GM12878 (cell line): ENCODE measurements at regions not wholly inside any gene's neighbourhood (a gene's known extent, or its start where the extent isn't known, plus 50 kb on each side); places are given as distances from the start of the nearest gene placed in this dataset.

Experiments used
- ATAC-seq: fragments of 200-7000 bp; cut with Tn5 transposase; 3 replicates; pipeline ENCODE4 v1.9.1; 2020; ENCODE audit warnings: mild to moderate bottlenecking, moderate library complexity
- BruUV-seq: library from RNA; stranded (reverse); fragments of 400-500 nt; replicated peaks from 2 replicates; lab custom pipeline; 2021; lab: Mats Ljungman, UMichigan
- CTCF ChIA-PET: fragments of 300-600 bp; sonication (Branson Sonifier 250); formaldehyde crosslinking; extraction: SDS; loops from one replicate; lab custom pipeline; 2021; ENCODE audit warnings: inconsistent platforms; lab: Yijun Ruan, JAX
- POLR2A ChIA-PET: fragments of 350-600 bp; formaldehyde crosslinking; extraction: SDS; loops from one replicate; lab custom pipeline; 2021; ENCODE audit warnings: inconsistent platforms; lab: Charles Lee
- RAD21 ChIA-PET: fragments of 300-600 bp; sonication (Branson Sonifier 250); formaldehyde crosslinking; loops from one replicate; lab custom pipeline; 2023; ENCODE audit warnings: antibody characterized with exemption; ENCODE audit not compliant: unreplicated experiment; lab: Charles Lee
- SMC1A ChIA-PET: fragments of 300-600 bp; sonication (Branson Sonifier 250); formaldehyde crosslinking; loops from one replicate; lab custom pipeline; 2023; ENCODE audit not compliant: unreplicated experiment, uncharacterized antibody; lab: Charles Lee
- DNase-seq: peaks from one replicate; pipeline ENCODE4 v3.0.0-alpha.2; 2011; ENCODE audit warnings: low read depth, low spot score
- FAIRE-seq: peaks from 3 replicates; lab custom pipeline; 2011; peaks lifted over from hg19 to GRCh38; lab: Jason Lieb, UNC
- H2AFZ ChIP-seq: 2 replicates; pipeline ENCODE4 v1.6.0; 2011; ENCODE audit warnings: low read depth, low read length, control low read depth; ENCODE audit not compliant: control insufficient read depth
- H3K27ac ChIP-seq: 2 replicates; pipeline ENCODE4 v1.5.1; 2011; ENCODE audit warnings: control low read depth; ENCODE audit not compliant: control insufficient read depth, insufficient read depth
- H3K27me3 ChIP-seq, 2 experiments: replicated peaks in 1 of 2; 2 replicates each; pipeline versions ENCODE4 v1.6.0 to v1.6.1; 2011; ENCODE audit warnings: low read length in 1 of 2; ENCODE audit not compliant: control insufficient read depth in 2 of 2, insufficient read depth in 2 of 2
- H3K36me3 ChIP-seq, 2 experiments: 2 replicates each; pipeline ENCODE4 v1.5.1; 2011; ENCODE audit warnings: low read length in 1 of 2; ENCODE audit not compliant: control insufficient read depth in 2 of 2, insufficient read depth in 2 of 2
- H3K4me1 ChIP-seq: 2 replicates; pipeline ENCODE4 v1.6.1; 2011; ENCODE audit warnings: mild to moderate bottlenecking, low read length, moderate library complexity, mixed read lengths; ENCODE audit not compliant: control insufficient read depth, insufficient read depth
- H3K4me2 ChIP-seq: 2 replicates; pipeline ENCODE4 v1.6.0; 2011; ENCODE audit warnings: control low read depth; ENCODE audit not compliant: control insufficient read depth, insufficient read depth
- H3K4me3 ChIP-seq: fragments of 200-600 bp; sonication (generic); 2 replicates; pipeline ENCODE4 v1.5.1; 2016
- H3K79me2 ChIP-seq: 2 replicates; pipeline ENCODE4 v1.6.0; 2011; ENCODE audit warnings: low read length; ENCODE audit not compliant: control insufficient read depth, insufficient read depth
- H3K9ac ChIP-seq: 2 replicates; pipeline ENCODE4 v1.8.0; 2011; ENCODE audit warnings: low read length, control low read depth, mixed read lengths; ENCODE audit not compliant: control insufficient read depth, insufficient read depth
- H3K9me3 ChIP-seq: replicated peaks from 3 replicates; pipeline ENCODE4 v1.5.1; 2011; ENCODE audit warnings: mild to moderate bottlenecking, low read length; ENCODE audit not compliant: control insufficient read depth, insufficient read depth
- H4K20me1 ChIP-seq: 2 replicates; pipeline ENCODE4 v1.6.0; 2011; ENCODE audit not compliant: control insufficient read depth, insufficient read depth
- CBFB ChIP-seq: IDR thresholded peaks from 2 replicates; pipeline ENCODE4 v1.6.1; 2016; ENCODE audit warnings: antibody characterized with exemption, low read depth
- CREM ChIP-seq: IDR thresholded peaks from 2 replicates; pipeline ENCODE4 v1.6.1; 2014; ENCODE audit warnings: antibody characterized with exemption, low read depth
- MEF2B ChIP-seq: fragments of 450-650 bp; IDR thresholded peaks from 2 replicates; pipeline ENCODE4 v1.6.1; 2018; ENCODE audit warnings: mild to moderate bottlenecking, moderate library complexity; ENCODE audit not compliant: partially characterized antibody, poor library complexity, severe bottlenecking
- MTA2 ChIP-seq: fragments of 450-650 bp; IDR thresholded peaks from 2 replicates; pipeline ENCODE4 v1.6.1; 2016; ENCODE audit warnings: low read depth, mild to moderate bottlenecking, moderate library complexity
- MTA3 ChIP-seq: IDR thresholded peaks from 2 replicates; pipeline ENCODE4 v1.6.1; 2012; ENCODE audit warnings: low read length, inconsistent platforms, borderline replicate concordance
- NFIC ChIP-seq: IDR thresholded peaks from 2 replicates; pipeline ENCODE4 v1.6.1; 2012; ENCODE audit warnings: low read depth, mild to moderate bottlenecking, inconsistent platforms, low read length, moderate library complexity
- POLR2AphosphoS5 ChIP-seq: IDR thresholded peaks from 2 replicates; pipeline ENCODE4 v1.6.1; 2011; ENCODE audit warnings: mild to moderate bottlenecking, low read length, inconsistent platforms
- RELA ChIP-seq: fragments of 450-650 bp; IDR thresholded peaks from 2 replicates; pipeline ENCODE4 v1.8.0; 2014; ENCODE audit warnings: borderline replicate concordance; ENCODE audit not compliant: partially characterized antibody
- RUNX3 ChIP-seq: IDR thresholded peaks from 2 replicates; pipeline ENCODE4 v1.6.1; 2012; ENCODE audit warnings: low read length, inconsistent platforms
- SREBF1 ChIP-seq: IDR thresholded peaks from 2 replicates; pipeline ENCODE4 v1.6.1; 2012; ENCODE audit warnings: mild to moderate bottlenecking, low read length
- WGBS: methylation state at CpG from one replicate; pipeline ENCODE4 v1.1.6; 2016; ENCODE audit warnings: low lambda C conversion rate; ENCODE audit not compliant: insufficient replicate concordance, insufficient coverage; ENCODE audit errors: missing lambda C conversion rate; 5-methylcytosine and 5-hydroxymethylcytosine counted together
- in situ Hi-C: fragments of 300-500 bp; cut with MboI; formaldehyde crosslinking; loops from 9 replicates; pipeline ENCODE4 v1.14.3; 2018; ENCODE audit warnings: mixed read lengths
- intact Hi-C: fragments of 100-400 bp; cut with micrococcal nuclease; formaldehyde crosslinking; loops from one replicate; pipeline ENCODE4 v1.14.2; 2022; ENCODE audit not compliant: unreplicated experiment
- TF ChIP-seq, protein P1 (sequence below): IDR thresholded peaks from 2 replicates; pipeline ENCODE4 v1.6.1; 2012; ENCODE audit warnings: low read depth, low read length, improper control_type of control experiment
- TF ChIP-seq, protein P2 (sequence below): fragments of 450-650 bp; IDR thresholded peaks from 2 replicates; pipeline ENCODE4 v1.6.1; 2014; ENCODE audit warnings: mild to moderate bottlenecking
- TF ChIP-seq, protein P3 (sequence below): IDR thresholded peaks from 2 replicates; pipeline ENCODE4 v1.6.1; 2012; ENCODE audit warnings: improper control_type of control experiment, low read depth, low read length; ENCODE audit not compliant: insufficient replicate concordance
- TF ChIP-seq, protein P4 (sequence below): fragments of 450-650 bp; IDR thresholded peaks from 2 replicates; pipeline ENCODE4 v1.6.1; 2017; ENCODE audit warnings: mild to moderate bottlenecking, low read depth, inconsistent platforms; ENCODE audit not compliant: poor library complexity, severe bottlenecking

DNA sequence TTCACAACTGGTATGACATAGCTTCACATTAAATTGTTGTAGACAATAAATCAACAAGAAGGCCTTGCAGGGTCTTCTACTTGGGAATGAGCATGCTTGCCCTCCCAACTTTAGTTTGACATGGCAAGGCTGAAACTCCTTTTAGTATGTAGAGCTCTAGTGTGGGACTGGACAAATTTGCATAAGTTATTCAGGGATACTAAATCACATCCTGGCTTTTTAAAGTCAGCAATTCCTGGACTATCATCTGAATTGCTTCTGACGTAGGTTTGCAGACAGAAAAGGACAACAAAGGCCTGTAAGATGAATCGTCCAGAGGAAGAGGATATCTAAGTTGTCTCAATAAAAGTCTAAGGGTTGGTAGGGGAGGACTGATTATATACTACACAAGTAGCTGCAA lies 123.0 kb upstream of the MAGEB16 start (continued):
- TF ChIP-seq SREBF1 (no peak), MEF2B (no peak)
- TF ChIP-seq, protein P1, sequence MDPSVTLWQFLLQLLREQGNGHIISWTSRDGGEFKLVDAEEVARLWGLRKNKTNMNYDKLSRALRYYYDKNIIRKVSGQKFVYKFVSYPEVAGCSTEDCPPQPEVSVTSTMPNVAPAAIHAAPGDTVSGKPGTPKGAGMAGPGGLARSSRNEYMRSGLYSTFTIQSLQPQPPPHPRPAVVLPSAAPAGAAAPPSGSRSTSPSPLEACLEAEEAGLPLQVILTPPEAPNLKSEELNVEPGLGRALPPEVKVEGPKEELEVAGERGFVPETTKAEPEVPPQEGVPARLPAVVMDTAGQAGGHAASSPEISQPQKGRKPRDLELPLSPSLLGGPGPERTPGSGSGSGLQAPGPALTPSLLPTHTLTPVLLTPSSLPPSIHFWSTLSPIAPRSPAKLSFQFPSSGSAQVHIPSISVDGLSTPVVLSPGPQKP, result no peak

DNA sequence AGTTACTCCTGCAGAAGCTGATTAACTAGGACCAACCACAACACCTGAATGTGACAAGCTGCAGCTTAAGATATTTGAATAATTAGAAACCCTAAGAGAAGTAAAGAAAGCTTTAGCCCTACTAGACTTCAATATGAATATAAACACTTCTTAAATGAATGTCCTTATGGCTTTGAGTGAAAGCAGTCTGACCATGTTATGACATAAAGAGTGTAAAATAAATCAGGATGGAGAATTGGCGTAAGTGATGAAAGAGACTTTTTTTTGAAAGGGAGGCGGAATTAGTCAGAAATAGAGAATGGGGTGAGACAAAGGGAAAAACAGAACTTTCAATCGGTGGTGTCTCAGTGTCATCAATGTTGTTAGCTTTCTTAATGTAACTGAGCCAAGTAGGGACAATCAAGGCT lies 117.2 kb upstream of the MAGEB16 start:
- 9% methylated on average over 3 of the region's 3 CpGs for WGBS
- no peak for FAIRE-seq
- in situ Hi-C loops, result no loop called here
- TF ChIP-seq RELA, result no peak
- TF ChIP-seq MTA2, result 0 out of 2 replicates have a peak, but pooled peaks have one; percentile 20
- peak; percentile 62; the same call in 1 of the 2 replicates for TF ChIP-seq RUNX3
- TF ChIP-seq, protein P2, sequence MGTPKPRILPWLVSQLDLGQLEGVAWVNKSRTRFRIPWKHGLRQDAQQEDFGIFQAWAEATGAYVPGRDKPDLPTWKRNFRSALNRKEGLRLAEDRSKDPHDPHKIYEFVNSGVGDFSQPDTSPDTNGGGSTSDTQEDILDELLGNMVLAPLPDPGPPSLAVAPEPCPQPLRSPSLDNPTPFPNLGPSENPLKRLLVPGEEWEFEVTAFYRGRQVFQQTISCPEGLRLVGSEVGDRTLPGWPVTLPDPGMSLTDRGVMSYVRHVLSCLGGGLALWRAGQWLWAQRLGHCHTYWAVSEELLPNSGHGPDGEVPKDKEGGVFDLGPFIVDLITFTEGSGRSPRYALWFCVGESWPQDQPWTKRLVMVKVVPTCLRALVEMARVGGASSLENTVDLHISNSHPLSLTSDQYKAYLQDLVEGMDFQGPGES, result no peak
- TF ChIP-seq POLR2AphosphoS5, result no peak
- peak; percentile 64; the same call in 1 of the 2 replicates for TF ChIP-seq NFIC
- TF ChIP-seq, protein P3, sequence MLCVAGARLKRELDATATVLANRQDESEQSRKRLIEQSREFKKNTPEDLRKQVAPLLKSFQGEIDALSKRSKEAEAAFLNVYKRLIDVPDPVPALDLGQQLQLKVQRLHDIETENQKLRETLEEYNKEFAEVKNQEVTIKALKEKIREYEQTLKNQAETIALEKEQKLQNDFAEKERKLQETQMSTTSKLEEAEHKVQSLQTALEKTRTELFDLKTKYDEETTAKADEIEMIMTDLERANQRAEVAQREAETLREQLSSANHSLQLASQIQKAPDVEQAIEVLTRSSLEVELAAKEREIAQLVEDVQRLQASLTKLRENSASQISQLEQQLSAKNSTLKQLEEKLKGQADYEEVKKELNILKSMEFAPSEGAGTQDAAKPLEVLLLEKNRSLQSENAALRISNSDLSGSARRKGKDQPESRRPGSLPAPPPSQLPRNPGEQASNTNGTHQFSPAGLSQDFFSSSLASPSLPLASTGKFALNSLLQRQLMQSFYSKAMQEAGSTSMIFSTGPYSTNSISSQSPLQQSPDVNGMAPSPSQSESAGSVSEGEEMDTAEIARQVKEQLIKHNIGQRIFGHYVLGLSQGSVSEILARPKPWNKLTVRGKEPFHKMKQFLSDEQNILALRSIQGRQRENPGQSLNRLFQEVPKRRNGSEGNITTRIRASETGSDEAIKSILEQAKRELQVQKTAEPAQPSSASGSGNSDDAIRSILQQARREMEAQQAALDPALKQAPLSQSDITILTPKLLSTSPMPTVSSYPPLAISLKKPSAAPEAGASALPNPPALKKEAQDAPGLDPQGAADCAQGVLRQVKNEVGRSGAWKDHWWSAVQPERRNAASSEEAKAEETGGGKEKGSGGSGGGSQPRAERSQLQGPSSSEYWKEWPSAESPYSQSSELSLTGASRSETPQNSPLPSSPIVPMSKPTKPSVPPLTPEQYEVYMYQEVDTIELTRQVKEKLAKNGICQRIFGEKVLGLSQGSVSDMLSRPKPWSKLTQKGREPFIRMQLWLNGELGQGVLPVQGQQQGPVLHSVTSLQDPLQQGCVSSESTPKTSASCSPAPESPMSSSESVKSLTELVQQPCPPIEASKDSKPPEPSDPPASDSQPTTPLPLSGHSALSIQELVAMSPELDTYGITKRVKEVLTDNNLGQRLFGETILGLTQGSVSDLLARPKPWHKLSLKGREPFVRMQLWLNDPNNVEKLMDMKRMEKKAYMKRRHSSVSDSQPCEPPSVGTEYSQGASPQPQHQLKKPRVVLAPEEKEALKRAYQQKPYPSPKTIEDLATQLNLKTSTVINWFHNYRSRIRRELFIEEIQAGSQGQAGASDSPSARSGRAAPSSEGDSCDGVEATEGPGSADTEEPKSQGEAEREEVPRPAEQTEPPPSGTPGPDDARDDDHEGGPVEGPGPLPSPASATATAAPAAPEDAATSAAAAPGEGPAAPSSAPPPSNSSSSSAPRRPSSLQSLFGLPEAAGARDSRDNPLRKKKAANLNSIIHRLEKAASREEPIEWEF, result no peak
- no peak for TF ChIP-seq MTA3
- no peak for TF ChIP-seq CBFB
- peak; percentile 44; the same call in 1 of the 2 replicates for TF ChIP-seq CREM
- TF ChIP-seq, protein P4, sequence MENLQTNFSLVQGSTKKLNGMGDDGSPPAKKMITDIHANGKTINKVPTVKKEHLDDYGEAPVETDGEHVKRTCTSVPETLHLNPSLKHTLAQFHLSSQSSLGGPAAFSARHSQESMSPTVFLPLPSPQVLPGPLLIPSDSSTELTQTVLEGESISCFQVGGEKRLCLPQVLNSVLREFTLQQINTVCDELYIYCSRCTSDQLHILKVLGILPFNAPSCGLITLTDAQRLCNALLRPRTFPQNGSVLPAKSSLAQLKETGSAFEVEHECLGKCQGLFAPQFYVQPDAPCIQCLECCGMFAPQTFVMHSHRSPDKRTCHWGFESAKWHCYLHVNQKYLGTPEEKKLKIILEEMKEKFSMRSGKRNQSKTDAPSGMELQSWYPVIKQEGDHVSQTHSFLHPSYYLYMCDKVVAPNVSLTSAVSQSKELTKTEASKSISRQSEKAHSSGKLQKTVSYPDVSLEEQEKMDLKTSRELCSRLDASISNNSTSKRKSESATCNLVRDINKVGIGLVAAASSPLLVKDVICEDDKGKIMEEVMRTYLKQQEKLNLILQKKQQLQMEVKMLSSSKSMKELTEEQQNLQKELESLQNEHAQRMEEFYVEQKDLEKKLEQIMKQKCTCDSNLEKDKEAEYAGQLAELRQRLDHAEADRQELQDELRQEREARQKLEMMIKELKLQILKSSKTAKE, result peak; percentile 33

More for the DNA sequence above, 117.2 kb upstream of the MAGEB16 start:
- DNase-seq (no peak), ATAC-seq (peak; percentile 71)
- ChIA-PET RAD21 (no interaction called here), SMC1A (interaction anchor here (1.0 to 1.2 kb wide), 3 partner anchors 16 to 299 kb away, joined by 3 to 4 read pairs (median 4); no protein-coding TSS in a partner anchor), POLR2A (no interaction called here), CTCF (no interaction called here)
- no peak overlapping the region for H3K4me2 ChIP-seq
- H3K9ac ChIP-seq, result no peak overlapping the region
- H3K79me2 ChIP-seq, result no peaks in the 10 kb centered on the region
- no peak overlapping the region for H2AFZ ChIP-seq
- no peaks in the 10 kb centered on the region for H3K4me1 ChIP-seq
- BruUV-seq, result no TSS peak
- H3K27me3 ChIP-seq, result no peaks in the 10 kb centered on the region
- no peaks in the 10 kb centered on the region for H3K36me3 ChIP-seq
- no peak overlapping the region for H3K4me3 ChIP-seq
- intact Hi-C loops, result no loop called here
- no peak overlapping the region for H3K27ac ChIP-seq
- no peaks in the 10 kb centered on the region for H3K9me3 ChIP-seq
- no peaks in the 10 kb centered on the region for H4K20me1 ChIP-seq
